SK-N-SH treated with all-trans-retinoic acid at 6 μM for 48 hours (cell line): ENCODE measurements at regions not wholly inside any gene's neighbourhood (a gene's known extent, or its start where the extent isn't known, plus 50 kb on each side); places are given as distances from the start of the nearest gene placed in this dataset.

Experiments
- ATAC-seq: fragments of 200-7000 bp; cut with Tn5 transposase; 3 replicates; pipeline ENCODE4 v1.9.1; 2020; ENCODE audit warnings: mild to moderate bottlenecking, moderate library complexity
- ARNTL ChIP-seq: fragments of 450-650 bp; formaldehyde crosslinking; IDR thresholded peaks from 2 replicates; pipeline ENCODE4 v1.5.0; 2020; ENCODE audit warnings: low read depth, mild to moderate bottlenecking, moderate library complexity, borderline replicate concordance
- BACH2 ChIP-seq: fragments of 250-450 bp; sonication (Bioruptor Pico); IDR thresholded peaks from 2 replicates; pipeline ENCODE4 v1.9.0; 2021; ENCODE audit warnings: mild to moderate bottlenecking, borderline replicate concordance
- CSDC2 ChIP-seq: fragments of 250-450 bp; sonication (Bioruptor Pico); IDR thresholded peaks from 2 replicates; pipeline ENCODE4 v1.5.0; 2020; ENCODE audit warnings: mild to moderate bottlenecking, moderate library complexity
- GLIS3 ChIP-seq: fragments of 250-450 bp; sonication (Bioruptor Pico); IDR thresholded peaks from 2 replicates; pipeline ENCODE4 v1.5.0; 2020; ENCODE audit warnings: mild to moderate bottlenecking, moderate library complexity
- OSR1 ChIP-seq: fragments of 250-450 bp; sonication (Bioruptor Pico); IDR thresholded peaks from 2 replicates; pipeline ENCODE4 v1.8.0; 2022; ENCODE audit warnings: moderate library complexity, mild to moderate bottlenecking, inconsistent platforms
- PPARA ChIP-seq: fragments of 250-450 bp; sonication (Bioruptor Pico); IDR thresholded peaks from 2 replicates; pipeline ENCODE4 v1.5.0; 2020; ENCODE audit warnings: mild to moderate bottlenecking, borderline replicate concordance
- SNAI2 ChIP-seq: fragments of 250-450 bp; sonication (Bioruptor Pico); IDR thresholded peaks from 2 replicates; pipeline ENCODE4 v1.5.0; 2020; ENCODE audit warnings: mild to moderate bottlenecking, moderate library complexity
- TCF4 ChIP-seq: fragments of 250-450 bp; sonication (Bioruptor Pico); IDR thresholded peaks from 2 replicates; pipeline ENCODE4 v1.8.0; 2021; ENCODE audit warnings: mild to moderate bottlenecking, moderate library complexity, borderline replicate concordance
- TOX ChIP-seq: fragments of 250-450 bp; sonication (Bioruptor Pico); IDR thresholded peaks from 2 replicates; pipeline ENCODE4 v1.8.0; 2021; ENCODE audit warnings: mild to moderate bottlenecking, moderate library complexity, borderline replicate concordance
- ZC3H10 ChIP-seq: fragments of 250-450 bp; sonication (Bioruptor Pico); IDR thresholded peaks from 2 replicates; pipeline ENCODE4 v1.5.1; 2021; ENCODE audit warnings: mild to moderate bottlenecking, moderate library complexity
- ZFP3 ChIP-seq: fragments of 250-450 bp; sonication (Bioruptor Pico); IDR thresholded peaks from 2 replicates; pipeline ENCODE4 v1.5.0; 2020; ENCODE audit warnings: mild to moderate bottlenecking, moderate library complexity
- ZFP30 ChIP-seq: fragments of 450-650 bp; formaldehyde crosslinking; IDR thresholded peaks from 2 replicates; pipeline ENCODE4 v1.5.0; 2022; ENCODE audit warnings: mild to moderate bottlenecking, moderate library complexity
- ZNF565 ChIP-seq: fragments of 450-650 bp; formaldehyde crosslinking; conservative IDR thresholded peaks from 2 replicates; pipeline ENCODE4 v1.5.0; 2020; ENCODE audit warnings: low read depth, mild to moderate bottlenecking, moderate library complexity
- ZNF70 ChIP-seq: fragments of 450-650 bp; formaldehyde crosslinking; IDR thresholded peaks from 2 replicates; pipeline ENCODE4 v1.5.0; 2020; ENCODE audit warnings: mild to moderate bottlenecking, moderate library complexity
- ZNF8 ChIP-seq: fragments of 450-650 bp; formaldehyde crosslinking; IDR thresholded peaks from 2 replicates; pipeline ENCODE4 v1.5.0; 2020; ENCODE audit warnings: mild to moderate bottlenecking, moderate library complexity
- TF ChIP-seq, protein P1 (sequence below): fragments of 250-450 bp; sonication (Bioruptor Pico); IDR thresholded peaks from 2 replicates; pipeline ENCODE4 v1.5.1; 2021; ENCODE audit warnings: mild to moderate bottlenecking, moderate library complexity
- TF ChIP-seq, protein P2 (sequence below): fragments of 250-450 bp; sonication (Bioruptor Pico); IDR thresholded peaks from 2 replicates; pipeline ENCODE4 v1.8.0; 2020; ENCODE audit warnings: mild to moderate bottlenecking, moderate library complexity, borderline replicate concordance
- TF ChIP-seq, protein P3 (sequence below): fragments of 250-450 bp; sonication (Bioruptor Pico); IDR thresholded peaks from 2 replicates; pipeline ENCODE4 v1.8.0; 2021; ENCODE audit warnings: low read depth, mild to moderate bottlenecking, moderate library complexity, borderline replicate concordance

DNA sequence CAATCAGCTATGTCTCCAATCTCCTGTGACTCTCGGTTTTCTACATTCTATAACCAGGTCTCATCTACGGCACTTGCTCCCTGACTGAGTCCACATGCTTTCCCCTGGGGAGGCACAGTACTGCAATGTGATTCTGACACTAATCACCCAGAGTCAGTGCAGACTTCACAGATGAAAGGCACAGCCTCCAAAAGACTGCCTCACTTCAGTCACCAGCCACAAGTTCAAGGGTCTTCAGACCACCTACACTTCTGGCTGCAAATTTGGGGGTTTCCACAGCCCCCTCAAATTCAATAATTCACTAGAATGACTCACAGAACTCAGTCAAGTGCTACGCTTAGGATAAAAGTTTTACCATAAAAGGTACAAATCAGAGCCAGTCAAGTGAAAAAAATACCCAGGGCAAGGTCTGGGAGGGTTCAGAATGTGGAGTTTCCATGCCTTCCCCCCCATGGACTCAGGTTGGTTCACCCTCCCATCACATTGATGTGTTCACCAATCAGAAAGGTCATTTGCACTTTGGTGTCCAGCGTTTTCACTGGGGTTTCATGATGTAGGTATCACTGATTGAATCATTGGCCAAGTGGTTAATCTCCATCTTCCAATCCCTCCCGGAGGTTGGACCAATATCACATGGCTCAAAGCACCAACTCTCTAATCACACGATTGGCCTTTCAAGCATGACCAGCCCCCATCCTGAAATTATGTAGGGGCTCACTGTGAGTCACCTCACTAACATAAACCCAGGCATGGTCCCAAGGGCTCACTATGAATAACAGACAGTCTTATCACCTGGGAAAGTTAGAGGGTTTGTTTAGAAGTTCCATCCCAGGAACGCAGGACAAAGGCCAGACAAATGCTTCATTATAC, 182.9 kb upstream of the CAMK1G start:
- no peak for ATAC-seq
- no peak for TF ChIP-seq ZNF8 (CRISPR knock-in tag)
- no peak for TF ChIP-seq SNAI2 (CRISPR knock-in tag)
- no peak for TF ChIP-seq ARNTL (CRISPR knock-in tag)
- no peak for TF ChIP-seq ZFP30 (CRISPR knock-in tag)
- no peak for TF ChIP-seq ZNF565 (CRISPR knock-in tag)
- TF ChIP-seq OSR1 (CRISPR knock-in tag): no peak
- no peak for TF ChIP-seq BACH2

DNA sequence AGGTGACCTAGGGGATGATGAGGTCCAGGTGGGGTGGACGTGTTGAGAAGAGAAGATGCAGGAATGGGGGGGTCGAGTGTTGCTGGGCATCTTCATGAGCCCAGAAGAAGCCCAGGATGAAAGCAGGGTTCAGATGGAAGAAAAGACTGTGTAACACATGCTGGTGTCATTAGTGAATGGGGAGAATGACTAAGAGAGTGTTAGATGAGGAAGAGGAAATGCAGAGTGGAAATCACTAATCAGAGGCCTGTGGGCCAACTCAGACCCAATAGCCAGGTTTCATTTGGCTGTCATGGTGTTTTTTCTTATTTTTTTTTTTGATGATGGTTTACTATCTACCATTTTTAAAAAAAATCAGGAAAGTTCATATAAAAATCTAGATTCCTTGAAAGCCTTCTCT, 180.8 kb upstream of the CAMK1G start:
- ATAC-seq: no peak
- TF ChIP-seq ZFP30 (CRISPR knock-in tag) (no peak), ZNF8 (CRISPR knock-in tag) (no peak), ZFP3 (CRISPR knock-in tag) (no peak), OSR1 (CRISPR knock-in tag) (no peak), ARNTL (CRISPR knock-in tag) (no peak), CSDC2 (CRISPR knock-in tag) (no peak), TOX (no peak), ZNF70 (CRISPR knock-in tag) (no peak), TCF4 (CRISPR knock-in tag) (no peak), ZC3H10 (CRISPR knock-in tag) (no peak)
- TF ChIP-seq, protein P1, sequence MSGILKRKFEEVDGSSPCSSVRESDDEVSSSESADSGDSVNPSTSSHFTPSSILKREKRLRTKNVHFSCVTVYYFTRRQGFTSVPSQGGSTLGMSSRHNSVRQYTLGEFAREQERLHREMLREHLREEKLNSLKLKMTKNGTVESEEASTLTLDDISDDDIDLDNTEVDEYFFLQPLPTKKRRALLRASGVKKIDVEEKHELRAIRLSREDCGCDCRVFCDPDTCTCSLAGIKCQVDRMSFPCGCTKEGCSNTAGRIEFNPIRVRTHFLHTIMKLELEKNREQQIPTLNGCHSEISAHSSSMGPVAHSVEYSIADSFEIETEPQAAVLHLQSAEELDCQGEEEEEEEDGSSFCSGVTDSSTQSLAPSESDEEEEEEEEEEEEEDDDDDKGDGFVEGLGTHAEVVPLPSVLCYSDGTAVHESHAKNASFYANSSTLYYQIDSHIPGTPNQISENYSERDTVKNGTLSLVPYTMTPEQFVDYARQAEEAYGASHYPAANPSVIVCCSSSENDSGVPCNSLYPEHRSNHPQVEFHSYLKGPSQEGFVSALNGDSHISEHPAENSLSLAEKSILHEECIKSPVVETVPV (CRISPR knock-in tag): no peak
- TF ChIP-seq, protein P2, sequence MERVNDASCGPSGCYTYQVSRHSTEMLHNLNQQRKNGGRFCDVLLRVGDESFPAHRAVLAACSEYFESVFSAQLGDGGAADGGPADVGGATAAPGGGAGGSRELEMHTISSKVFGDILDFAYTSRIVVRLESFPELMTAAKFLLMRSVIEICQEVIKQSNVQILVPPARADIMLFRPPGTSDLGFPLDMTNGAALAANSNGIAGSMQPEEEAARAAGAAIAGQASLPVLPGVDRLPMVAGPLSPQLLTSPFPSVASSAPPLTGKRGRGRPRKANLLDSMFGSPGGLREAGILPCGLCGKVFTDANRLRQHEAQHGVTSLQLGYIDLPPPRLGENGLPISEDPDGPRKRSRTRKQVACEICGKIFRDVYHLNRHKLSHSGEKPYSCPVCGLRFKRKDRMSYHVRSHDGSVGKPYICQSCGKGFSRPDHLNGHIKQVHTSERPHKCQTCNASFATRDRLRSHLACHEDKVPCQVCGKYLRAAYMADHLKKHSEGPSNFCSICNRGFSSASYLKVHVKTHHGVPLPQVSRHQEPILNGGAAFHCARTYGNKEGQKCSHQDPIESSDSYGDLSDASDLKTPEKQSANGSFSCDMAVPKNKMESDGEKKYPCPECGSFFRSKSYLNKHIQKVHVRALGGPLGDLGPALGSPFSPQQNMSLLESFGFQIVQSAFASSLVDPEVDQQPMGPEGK (CRISPR knock-in tag): no peak

DNA sequence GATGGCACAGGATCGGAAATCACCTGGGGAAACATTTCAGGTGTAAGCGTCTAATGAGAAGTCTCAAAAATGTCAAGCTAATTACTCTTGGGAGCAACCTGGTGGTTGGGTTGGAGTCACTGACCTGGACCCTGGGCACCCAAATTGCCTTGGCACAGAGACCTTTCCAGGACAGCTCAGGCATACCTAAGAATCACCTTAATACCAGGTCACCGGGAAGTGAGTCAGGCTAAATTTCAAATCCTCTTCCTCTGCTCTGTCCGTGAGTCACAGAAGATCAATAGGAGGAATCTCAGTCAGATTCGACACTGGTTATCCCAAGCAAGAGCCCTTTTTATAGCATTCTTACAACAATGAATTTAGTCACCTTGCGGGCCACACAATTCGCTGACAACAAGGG, 179.6 kb upstream of the CAMK1G start:
- ATAC-seq: no peak
- no peak for TF ChIP-seq ARNTL (CRISPR knock-in tag)
- TF ChIP-seq PPARA: no peak
- no peak for TF ChIP-seq TCF4 (CRISPR knock-in tag)
- TF ChIP-seq TOX: no peak
- no peak for TF ChIP-seq CSDC2 (CRISPR knock-in tag)
- TF ChIP-seq, protein P3, sequence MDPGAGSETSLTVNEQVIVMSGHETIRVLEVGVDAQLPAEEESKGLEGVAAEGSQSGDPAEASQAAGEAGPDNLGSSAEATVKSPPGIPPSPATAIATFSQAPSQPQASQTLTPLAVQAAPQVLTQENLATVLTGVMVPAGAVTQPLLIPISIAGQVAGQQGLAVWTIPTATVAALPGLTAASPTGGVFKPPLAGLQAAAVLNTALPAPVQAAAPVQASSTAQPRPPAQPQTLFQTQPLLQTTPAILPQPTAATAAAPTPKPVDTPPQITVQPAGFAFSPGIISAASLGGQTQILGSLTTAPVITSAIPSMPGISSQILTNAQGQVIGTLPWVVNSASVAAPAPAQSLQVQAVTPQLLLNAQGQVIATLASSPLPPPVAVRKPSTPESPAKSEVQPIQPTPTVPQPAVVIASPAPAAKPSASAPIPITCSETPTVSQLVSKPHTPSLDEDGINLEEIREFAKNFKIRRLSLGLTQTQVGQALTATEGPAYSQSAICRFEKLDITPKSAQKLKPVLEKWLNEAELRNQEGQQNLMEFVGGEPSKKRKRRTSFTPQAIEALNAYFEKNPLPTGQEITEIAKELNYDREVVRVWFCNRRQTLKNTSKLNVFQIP (CRISPR knock-in tag): no peak

DNA sequence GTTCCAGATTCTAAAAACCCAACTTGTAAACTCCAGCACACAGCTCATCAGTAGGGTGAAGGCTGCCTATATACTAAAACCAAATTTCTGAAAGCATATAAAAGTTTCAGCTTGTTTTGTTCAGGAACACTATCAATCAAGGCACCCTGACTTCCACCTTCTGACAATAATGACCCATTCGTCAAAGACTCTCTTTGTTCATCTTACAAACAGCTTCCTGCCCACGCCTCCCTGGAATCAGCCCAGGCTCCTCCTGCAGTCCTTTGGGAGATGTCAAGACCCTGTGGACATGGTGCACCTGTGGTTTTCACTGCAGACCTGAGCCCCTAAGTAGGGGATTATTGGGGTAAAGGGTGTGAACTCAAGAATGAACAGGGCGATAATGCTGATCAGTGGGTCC, 178.9 kb upstream of the CAMK1G start:
- ATAC-seq: peak; percentile 12; the same call in 1 of the 3 replicates
- TF ChIP-seq GLIS3: no peak
- no peak for TF ChIP-seq ZNF70 (CRISPR knock-in tag)
- TF ChIP-seq, protein P1 (CRISPR knock-in tag): no peak
- no peak for TF ChIP-seq ZFP30 (CRISPR knock-in tag)
- TF ChIP-seq SNAI2 (CRISPR knock-in tag): no peak
- no peak for TF ChIP-seq CSDC2 (CRISPR knock-in tag)
- no peak for TF ChIP-seq ZC3H10 (CRISPR knock-in tag)
- no peak for TF ChIP-seq TOX
